Skeletal muscle tissue (tissue), 3 donors: ENCODE measurements at regions not wholly inside any gene's neighbourhood (a gene's known extent, or its start where the extent isn't known, plus 50 kb on each side); places are given as distances from the start of the nearest gene placed in this dataset.

ENCODE experiments used
- H3K27ac ChIP-seq: one replicate; pipeline ENCODE4 v1.7.0; 2013; ENCODE audit warnings: mild to moderate bottlenecking, low read depth, low read length, inconsistent platforms
- H3K27me3 ChIP-seq, 3 donors: one replicate each; pipeline ENCODE4 v1.7.0; 2013; ENCODE audit warnings: low read length in 3 of 3; ENCODE audit not compliant: control insufficient read depth in 3 of 3, insufficient read depth in 3 of 3
- H3K36me3 ChIP-seq, 3 donors: one replicate each; pipeline ENCODE4 v1.7.0; 2013; ENCODE audit warnings: low read length in 3 of 3; ENCODE audit not compliant: control insufficient read depth in 3 of 3, insufficient read depth in 3 of 3
- H3K4me1 ChIP-seq, 3 donors: one replicate each; pipeline ENCODE4 v1.7.0; 2013; ENCODE audit warnings: low read length in 3 of 3, mild to moderate bottlenecking in 3 of 3; ENCODE audit not compliant: control insufficient read depth in 3 of 3, insufficient read depth in 3 of 3
- H3K4me3 ChIP-seq, 3 donors: one replicate each; pipeline ENCODE4 v1.7.0; 2013; ENCODE audit warnings: low read length in 3 of 3
- H3K9ac ChIP-seq, 3 donors: one replicate each; pipeline ENCODE4 v1.7.0; 2013; ENCODE audit warnings: low read length in 3 of 3, mild to moderate bottlenecking in 3 of 3, moderate library complexity in 2 of 3, low read depth in 1 of 3
- H3K9me3 ChIP-seq, 3 donors: one replicate each; pipeline ENCODE4 v1.7.0; 2013; ENCODE audit warnings: low read length in 3 of 3; ENCODE audit not compliant: control insufficient read depth in 3 of 3
- donor health status: Osteomylitis.

GRCh38 chr13:53198736-53199135 lies 170.1 kb downstream of the OLFM4 start:
- Histone ChIP-seq H3K27me3 (peaks cover 23 to 33% (median 25%) of the 10 kb centered on the region in 3 donors), H3K4me3 (no peak overlapping the region), H3K27ac (no peak overlapping the region)

GRCh38 chr13:53200075-53200474 lies 171.5 kb downstream of the OLFM4 start:
- no peak overlapping the region for H3K27ac ChIP-seq
- peaks cover 23 to 33% (median 25%) of the 10 kb centered on the region in 3 donors for H3K27me3 ChIP-seq
- H3K9ac ChIP-seq = no peak overlapping the region
- no peak overlapping the region for H3K4me3 ChIP-seq
- H3K4me1 ChIP-seq = no peaks in the 10 kb centered on the region
- peaks cover 0 to 5% (median 0%) of the 10 kb centered on the region in 3 donors for H3K9me3 ChIP-seq
- H3K36me3 ChIP-seq = no peaks in the 10 kb centered on the region

More at GRCh38 chr13:53198736-53199135, 170.1 kb downstream of the OLFM4 start:
- no peaks in the 10 kb centered on the region for H3K36me3 ChIP-seq
- H3K4me1 ChIP-seq = no peaks in the 10 kb centered on the region
- peaks cover 0 to 5% (median 0%) of the 10 kb centered on the region in 3 donors for H3K9me3 ChIP-seq
- no peak overlapping the region for H3K9ac ChIP-seq

DNA sequence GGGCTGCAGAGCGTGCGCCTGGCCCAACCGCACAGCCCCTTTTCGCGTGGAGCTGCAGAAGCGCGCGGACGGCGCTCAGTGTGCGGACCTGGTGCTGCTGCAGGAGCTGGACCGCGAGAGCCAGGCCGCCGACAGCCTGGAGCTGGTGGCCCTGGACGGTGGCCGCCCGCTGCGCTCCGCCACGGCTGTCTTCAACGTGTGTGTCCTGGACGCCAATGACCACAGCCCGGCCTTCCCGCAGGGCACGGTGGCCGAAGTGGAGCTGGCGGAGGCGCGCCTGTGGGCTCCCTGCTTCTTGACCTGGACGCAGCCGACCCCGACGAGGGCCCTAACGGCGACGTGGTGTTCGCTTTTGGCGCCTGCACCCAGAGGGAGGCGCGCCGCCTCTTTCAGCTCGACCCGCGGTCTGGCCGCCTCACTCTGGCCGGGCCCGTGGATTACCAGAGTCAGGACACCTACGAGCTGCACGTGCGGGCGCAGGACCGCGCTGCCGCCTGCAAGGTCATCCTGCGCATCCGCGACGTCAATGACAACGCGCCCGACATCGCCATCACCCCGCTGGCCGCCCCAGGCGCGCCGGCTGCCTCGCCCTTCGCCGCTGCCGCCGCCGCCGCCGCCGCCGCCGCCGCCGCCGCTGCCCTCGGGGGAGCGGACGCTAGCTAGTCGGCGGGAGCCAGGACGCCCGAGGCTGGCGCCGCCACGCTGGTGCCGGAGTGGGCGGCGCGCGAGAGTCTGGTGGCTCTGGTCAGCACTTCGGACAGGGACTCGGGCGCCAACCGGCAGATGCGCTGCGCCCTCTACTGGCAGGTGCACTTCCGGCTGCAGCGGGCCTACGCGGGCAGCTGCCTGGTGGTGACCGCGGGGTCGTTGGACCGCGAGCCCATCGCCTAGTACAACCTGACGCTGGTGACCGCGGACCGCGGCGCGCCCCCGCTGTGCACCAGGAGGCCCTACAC lies 172.2 kb downstream of the OLFM4 start:
- H3K36me3 ChIP-seq = no peaks in the 10 kb centered on the region
- H3K9me3 ChIP-seq = peaks cover 0 to 5% (median 0%) of the 10 kb centered on the region in 3 donors
- H3K27ac ChIP-seq = no peak overlapping the region
- H3K27me3 ChIP-seq = peaks cover 23 to 33% (median 25%) of the 10 kb centered on the region in 3 donors
- H3K4me3 ChIP-seq = no peak overlapping the region
- H3K9ac ChIP-seq = no peak overlapping the region
- H3K4me1 ChIP-seq = no peaks in the 10 kb centered on the region

- Histone ChIP-seq H3K4me1 (no peaks in the 10 kb centered on the region), H3K9me3 (peaks cover 0 to 5% (median 0%) of the 10 kb centered on the region in 3 donors), H3K36me3 (no peaks in the 10 kb centered on the region), H3K4me3 (no peak overlapping the region), H3K27me3 (peaks cover 23 to 33% (median 25%) of the 10 kb centered on the region in 3 donors), H3K9ac (no peak overlapping the region), H3K27ac (no peak overlapping the region)
Observed at GRCh38 chr13:53201454-53202225, 173.0 kb downstream of the OLFM4 start.

DNA sequence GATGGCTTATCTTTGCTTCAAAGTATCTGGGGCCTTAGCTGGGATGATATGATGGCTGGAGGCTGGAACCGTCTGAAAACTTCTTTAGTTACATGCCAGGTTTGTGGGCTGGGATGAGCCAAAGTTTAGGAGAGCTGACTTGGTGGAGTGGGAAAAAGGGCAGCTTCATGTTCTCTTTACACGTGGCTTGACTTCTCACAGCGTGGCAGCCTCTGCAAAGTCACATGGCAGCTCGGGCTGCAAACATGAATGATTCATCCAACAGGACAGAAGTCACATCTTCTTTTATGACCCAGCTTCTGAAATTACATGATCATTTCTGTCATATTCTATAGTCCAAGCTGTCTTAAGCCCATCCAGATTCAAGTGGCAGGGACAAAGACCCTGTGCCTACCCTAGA lies 176.0 kb downstream of the OLFM4 start:
- no peak overlapping the region for H3K27ac ChIP-seq
- no peak overlapping the region for H3K4me3 ChIP-seq
- H3K36me3 ChIP-seq = no peaks in the 10 kb centered on the region
- peaks cover 0 to 5% (median 0%) of the 10 kb centered on the region in 3 donors for H3K9me3 ChIP-seq
- H3K27me3 ChIP-seq = peaks cover 22 to 26% (median 23%) of the 10 kb centered on the region in 3 donors
- H3K9ac ChIP-seq = no peak overlapping the region
- no peaks in the 10 kb centered on the region for H3K4me1 ChIP-seq

- Histone ChIP-seq H3K9me3 (no peaks in the 10 kb centered on the region), H3K27me3 (peaks cover 9 to 10% (median 10%) of the 10 kb centered on the region in 3 donors), H3K4me1 (no peaks in the 10 kb centered on the region), H3K27ac (no peak overlapping the region), H3K4me3 (no peak overlapping the region), H3K9ac (no peak overlapping the region), H3K36me3 (no peaks in the 10 kb centered on the region)
Observed at GRCh38 chr13:53206455-53206854, 177.8 kb downstream of the OLFM4 start.

- Histone ChIP-seq H3K9ac (no peak overlapping the region), H3K4me3 (no peak overlapping the region), H3K27me3 (no peaks in the 10 kb centered on the region), H3K27ac (no peak overlapping the region), H3K9me3 (no peaks in the 10 kb centered on the region), H3K4me1 (no peaks in the 10 kb centered on the region), H3K36me3 (no peaks in the 10 kb centered on the region)
Observed at GRCh38 chr13:53207556-53207955, 178.9 kb downstream of the OLFM4 start.

DNA sequence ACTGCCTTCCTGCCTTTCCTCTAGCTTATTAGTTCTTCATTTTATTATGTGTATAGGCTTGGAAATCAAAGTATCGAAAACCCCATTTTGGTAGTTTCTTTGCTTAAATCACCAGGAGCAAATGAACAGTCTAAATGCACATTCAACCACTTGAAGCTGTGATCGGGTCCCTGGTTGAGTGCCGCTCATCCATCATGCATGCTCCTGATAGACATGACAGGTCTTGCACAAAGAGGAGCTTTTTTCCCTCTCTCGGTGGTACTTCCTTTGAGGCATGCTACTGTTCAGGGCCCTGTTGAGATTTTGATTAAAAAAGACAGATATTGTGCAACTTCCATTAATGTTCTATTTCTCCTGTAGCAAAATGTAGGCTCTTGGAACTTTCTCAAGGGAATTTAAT lies 185.8 kb downstream of the OLFM4 start:
- no peaks in the 10 kb centered on the region for H3K36me3 ChIP-seq

DNA sequence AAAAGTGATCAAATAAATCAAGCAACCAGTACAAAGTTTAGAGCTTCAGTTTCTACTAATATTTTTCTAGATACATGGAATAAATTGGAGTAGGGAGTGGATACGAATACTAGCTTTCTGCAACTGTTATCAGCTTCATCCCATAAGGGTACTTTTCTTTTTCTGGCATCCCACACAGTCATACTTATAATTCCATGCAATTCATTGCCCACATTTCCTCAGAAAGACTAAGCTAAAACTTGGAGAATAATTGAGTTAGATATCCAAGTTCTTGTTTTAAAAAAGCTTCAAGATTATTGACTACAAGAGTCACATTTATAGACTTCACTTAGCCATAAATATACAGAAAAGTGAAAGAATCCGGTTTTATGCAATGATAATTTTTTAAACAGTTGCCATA lies 186.9 kb downstream of the OLFM4 start:
- Histone ChIP-seq H3K9ac (no peak overlapping the region), H3K36me3 (no peaks in the 10 kb centered on the region), H3K27me3 (no peaks in the 10 kb centered on the region), H3K9me3 (no peaks in the 10 kb centered on the region), H3K27ac (no peak overlapping the region), H3K4me1 (no peaks in the 10 kb centered on the region), H3K4me3 (no peak overlapping the region)

More for the DNA sequence above, 185.8 kb downstream of the OLFM4 start:
- Histone ChIP-seq H3K27ac (no peak overlapping the region), H3K9me3 (no peaks in the 10 kb centered on the region), H3K27me3 (no peaks in the 10 kb centered on the region), H3K9ac (no peak overlapping the region), H3K4me3 (no peak overlapping the region), H3K4me1 (no peaks in the 10 kb centered on the region)

DNA sequence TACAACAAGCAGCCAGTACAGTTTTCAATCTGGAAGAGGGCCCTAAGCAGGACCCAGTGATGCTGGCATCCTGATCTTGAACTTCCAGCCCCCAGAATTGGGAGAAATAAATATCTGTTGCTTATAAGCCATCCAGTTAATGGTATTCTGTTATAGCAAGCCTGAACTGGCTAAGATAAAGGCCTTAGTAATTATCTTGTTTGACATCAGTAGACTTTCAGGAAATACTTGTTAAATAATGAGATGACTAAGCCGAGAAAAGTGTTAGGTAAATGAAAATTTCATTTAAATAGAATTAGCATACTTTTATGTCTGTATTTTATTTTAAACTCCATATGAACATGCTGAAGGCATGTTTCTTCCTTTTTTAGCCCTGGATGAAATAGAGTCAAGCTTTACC lies 188.2 kb downstream of the OLFM4 start:
- H3K4me1 ChIP-seq = no peaks in the 10 kb centered on the region
- H3K27ac ChIP-seq = no peak overlapping the region
- H3K36me3 ChIP-seq = no peaks in the 10 kb centered on the region
- no peak overlapping the region for H3K9ac ChIP-seq
- H3K4me3 ChIP-seq = no peak overlapping the region
- H3K9me3 ChIP-seq = no peaks in the 10 kb centered on the region
- H3K27me3 ChIP-seq = no peaks in the 10 kb centered on the region
